H1 (cell line): ENCODE measurements at regions not wholly inside any gene's neighbourhood (a gene's known extent, or its start where the extent isn't known, plus 50 kb on each side); places are given as distances from the start of the nearest gene placed in this dataset.
A peak's percentile ranks its signal among the peaks of the same experiment; 100 is the strongest.
"Not testable (repeated sequence)": the region's sequence is repeated elsewhere in the genome, so short reads cannot be mapped to it uniquely, and the experiment has no call there.

Source experiments
- CTCF ChIA-PET: fragments of 300-600 bp; sonication (Branson Sonifier 250); formaldehyde crosslinking; loops from one replicate; lab custom pipeline; 2021; ENCODE audit not compliant: partially characterized antibody; lab: Charles Lee
- POLR2A ChIA-PET: fragments of 300-600 bp; sonication (Branson Sonifier 250); formaldehyde crosslinking; loops from one replicate; lab custom pipeline; 2021; ENCODE audit warnings: inconsistent platforms; ENCODE audit not compliant: partially characterized antibody; lab: Charles Lee
- DNase-seq, 2 experiments: peaks; one replicate each; pipeline versions ENCODE4 v3.0.0 to v3.0.0-alpha.2; 2010 to 2022; ENCODE audit warnings: low spot score in 2 of 2, low read depth in 1 of 2, mixed read lengths in 1 of 2
- FAIRE-seq: peaks from 2 replicates; lab custom pipeline; 2011; peaks lifted over from hg19 to GRCh38; lab: Jason Lieb, UNC
- H2AFZ ChIP-seq: 2 replicates; pipeline ENCODE4 v1.8.1; 2012; ENCODE audit warnings: low read length, inconsistent platforms
- H2AK5ac ChIP-seq: 2 replicates; pipeline ENCODE4 v1.6.1; 2013; ENCODE audit warnings: low read depth, low read length
- H2BK120ac ChIP-seq: replicated peaks from 2 replicates; pipeline ENCODE3; 2013; ENCODE audit warnings: low read depth, low read length, inconsistent platforms
- H2BK12ac ChIP-seq: 2 replicates; pipeline ENCODE4 v1.6.1; 2013; ENCODE audit warnings: low read depth, low read length
- H2BK15ac ChIP-seq: 2 replicates; pipeline ENCODE4 v1.6.1; 2013; ENCODE audit warnings: low read length
- H2BK20ac ChIP-seq: 2 replicates; pipeline ENCODE4 v1.6.1; 2013; ENCODE audit warnings: low read length
- H2BK5ac ChIP-seq: 2 replicates; pipeline ENCODE4 v1.6.1; 2013; ENCODE audit warnings: low read depth, low read length
- H3K14ac ChIP-seq: 2 replicates; pipeline ENCODE4 v1.6.1; 2013; ENCODE audit warnings: inconsistent platforms; ENCODE audit not compliant: insufficient read length
- H3K18ac ChIP-seq: 2 replicates; pipeline ENCODE4 v1.6.1; 2013; ENCODE audit warnings: low read length; ENCODE audit errors: extremely low read depth
- H3K23ac ChIP-seq: 2 replicates; pipeline ENCODE4 v1.6.1; 2013; ENCODE audit warnings: inconsistent platforms; ENCODE audit not compliant: insufficient read length
- H3K23me2 ChIP-seq: 2 replicates; pipeline ENCODE4 v1.6.1; 2013; ENCODE audit warnings: low read depth, low read length
- H3K27ac ChIP-seq: 2 replicates; pipeline ENCODE4 v1.6.1; 2011; ENCODE audit warnings: low read depth, low read length, inconsistent platforms
- H3K27me3 ChIP-seq, 4 experiments: replicated peaks in 1 of 4; 1 replicate in 1 of 4; 2 replicates in 3 of 4; pipeline versions ENCODE4 v1.6.1 to v1.8.1; 2011 to 2013; ENCODE audit warnings: low read length in 3 of 4, mild to moderate bottlenecking in 3 of 4, inconsistent platforms in 2 of 4, mixed read lengths in 2 of 4, moderate library complexity in 1 of 4; ENCODE audit not compliant: control insufficient read depth in 3 of 4, insufficient read depth in 3 of 4; ENCODE audit errors: extremely low read depth in 1 of 4
- H3K36me3 ChIP-seq, 4 experiments: 2 replicates each; pipeline versions ENCODE4 v1.6.1 to v1.8.1; 2011 to 2013; ENCODE audit warnings: mild to moderate bottlenecking in 4 of 4, low read length in 3 of 4, moderate library complexity in 2 of 4, control low read depth in 1 of 4, inconsistent platforms in 1 of 4; ENCODE audit not compliant: insufficient read depth in 4 of 4, control insufficient read depth in 2 of 4
- H3K4ac ChIP-seq: replicated peaks from 2 replicates; pipeline ENCODE3; 2013; ENCODE audit warnings: low read length, low read depth, mixed read lengths, inconsistent platforms; ENCODE audit not compliant: insufficient read length
- H3K4me1 ChIP-seq, 4 experiments: replicated peaks in 1 of 4; 1 replicate in 1 of 4; 2 replicates in 3 of 4; pipeline versions ENCODE4 v1.6.1 to v1.8.1; 2011 to 2013; ENCODE audit warnings: low read length in 3 of 4, inconsistent platforms in 2 of 4, mixed read lengths in 1 of 4; ENCODE audit not compliant: insufficient read depth in 4 of 4, control insufficient read depth in 3 of 4
- H3K4me2 ChIP-seq, 2 experiments: 2 replicates each; pipeline versions ENCODE4 v1.6.1 to v1.8.1; 2011 to 2013; ENCODE audit warnings: low read depth in 2 of 2, low read length in 2 of 2, control low read depth in 1 of 2, inconsistent platforms in 1 of 2, mild to moderate bottlenecking in 1 of 2; ENCODE audit not compliant: insufficient read depth in 1 of 2
- H3K4me3 ChIP-seq, 4 experiments: fragments of 200-600, 300-600 bp in 1 of 4; sonication (generic), shearing (Covaris generic), sonication (Bioruptor Twin) in 1 of 4; 2 replicates each; pipeline versions ENCODE4 v1.5.1 to v1.8.1; 2011 to 2016; ENCODE audit warnings: low read length in 4 of 4, low read depth in 3 of 4, control low read depth in 2 of 4, inconsistent platforms in 2 of 4, mild to moderate bottlenecking in 2 of 4, mixed read lengths in 1 of 4, moderate library complexity in 1 of 4; ENCODE audit not compliant: insufficient read depth in 2 of 4; ENCODE audit errors: extremely low read depth in 1 of 4
- H3K56ac ChIP-seq: replicated peaks from 2 replicates; pipeline ENCODE3; 2013; ENCODE audit warnings: low read depth, mild to moderate bottlenecking, mixed read lengths, low read length, inconsistent platforms; ENCODE audit not compliant: insufficient read length
- H3K79me1 ChIP-seq: 2 replicates; pipeline ENCODE4 v1.6.1; 2013; ENCODE audit warnings: low read depth, low read length, control low read depth
- H3K79me2 ChIP-seq, 2 experiments: 2 replicates each; pipeline versions ENCODE4 v1.6.1 to v1.8.1; 2012 to 2013; ENCODE audit warnings: low read length in 2 of 2, mild to moderate bottlenecking in 2 of 2, inconsistent platforms in 1 of 2; ENCODE audit not compliant: insufficient read depth in 2 of 2, control insufficient read depth in 1 of 2
- H3K9ac ChIP-seq, 4 experiments: replicated peaks in 1 of 4; 1 replicate in 1 of 4; 2 replicates in 3 of 4; pipeline versions ENCODE4 v1.6.1 to v1.8.1; 2011 to 2013; ENCODE audit warnings: low read depth in 3 of 4, low read length in 3 of 4, control low read depth in 2 of 4, mild to moderate bottlenecking in 2 of 4, moderate library complexity in 2 of 4, inconsistent platforms in 1 of 4; ENCODE audit errors: extremely low read depth in 1 of 4
- H3K9me3 ChIP-seq, 2 experiments: 2 replicates each; pipeline versions ENCODE4 v1.6.1 to v1.8.1; 2012 to 2013; ENCODE audit warnings: mild to moderate bottlenecking in 2 of 2, moderate library complexity in 2 of 2, control low read depth in 1 of 2, inconsistent platforms in 1 of 2, low read depth in 1 of 2, low read length in 1 of 2, mixed read lengths in 1 of 2; ENCODE audit not compliant: insufficient read depth in 2 of 2
- H4K20me1 ChIP-seq, 2 experiments: replicated peaks in 1 of 2; 2 replicates each; pipeline versions ENCODE3 to v1.8.1; 2011 to 2013; ENCODE audit warnings: inconsistent platforms in 2 of 2, low read length in 2 of 2, mild to moderate bottlenecking in 1 of 2; ENCODE audit not compliant: insufficient read depth in 2 of 2, control insufficient read depth in 1 of 2
- H4K5ac ChIP-seq: 2 replicates; pipeline ENCODE4 v1.6.1; 2013; ENCODE audit warnings: low read length, low read depth, mixed read lengths, inconsistent platforms; ENCODE audit not compliant: insufficient read length
- H4K8ac ChIP-seq: 2 replicates; pipeline ENCODE4 v1.8.0; 2013; ENCODE audit warnings: mild to moderate bottlenecking, moderate library complexity, low read length, inconsistent platforms; ENCODE audit not compliant: insufficient read depth; ENCODE audit errors: extremely low read depth
- H4K91ac ChIP-seq: replicated peaks from 2 replicates; pipeline ENCODE3; 2013; ENCODE audit warnings: low read length, mixed read lengths, inconsistent platforms; ENCODE audit not compliant: insufficient read length
- YY1 ChIP-seq: IDR thresholded peaks from 2 replicates; pipeline ENCODE4 v1.6.1; 2011; ENCODE audit warnings: low read depth, mild to moderate bottlenecking, low read length
- WGBS, 2 experiments: shearing (Covaris generic) in 1 of 2; methylation state at CpG; one replicate each; pipeline versions ENCODE4 v1.1.6 to v1.1.7; 2013 to 2015; ENCODE audit warnings: low lambda C conversion rate in 2 of 2, mixed read lengths in 2 of 2, inconsistent platforms in 1 of 2, low coverage in 1 of 2, missing lambda C conversion rate in 1 of 2; ENCODE audit not compliant: insufficient replicate concordance in 2 of 2, insufficient coverage in 1 of 2, insufficient read length in 1 of 2; ENCODE audit errors: extremely low coverage in 1 of 2, missing lambda C conversion rate in 1 of 2; 5-methylcytosine and 5-hydroxymethylcytosine counted together

GRCh38 chr9:21727411-21727810 is 75.0 kb upstream of the MTAP start:
- H3K36me3 ChIP-seq, H4K8ac ChIP-seq, H3K23me2 ChIP-seq, H3K79me2 ChIP-seq, H3K4me1 ChIP-seq, H2AK5ac ChIP-seq, H2BK15ac ChIP-seq, H2BK12ac ChIP-seq, H3K27me3 ChIP-seq, H4K91ac ChIP-seq, H3K27ac ChIP-seq, H3K4me3 ChIP-seq, H3K56ac ChIP-seq, H3K14ac ChIP-seq, H3K9ac ChIP-seq, H3K23ac ChIP-seq, H2BK120ac ChIP-seq, POLR2A ChIA-PET, H2BK20ac ChIP-seq, H3K18ac ChIP-seq, H2BK5ac ChIP-seq, H2AFZ ChIP-seq, H3K9me3 ChIP-seq, H3K79me1 ChIP-seq, DNase-seq, H4K20me1 ChIP-seq, H4K5ac ChIP-seq, H3K4ac ChIP-seq, FAIRE-seq, H3K4me2 ChIP-seq: not testable (repeated sequence)
- CTCF ChIA-PET, result interaction anchor here (0.6 to 2.3 kb wide), 7 partner anchors 10 to 532 kb away, joined by 3 to 16 read pairs (median 3); no protein-coding TSS in a partner anchor
- TF ChIP-seq YY1, result peak; percentile 62
- WGBS, 2 experiments, result 79% methylated on average over 9 of the region's 9 CpGs; no CpG with 5 or more reads in 1 of the 2 experiments
